ENCODE measurements at regions not wholly inside any gene's neighbourhood (a gene's known extent, or its start where the extent isn't known, plus 50 kb on each side); places are given as distances from the start of the nearest gene placed in this dataset.

- Histone ChIP-seq H3K9me3 (no peaks in the 10 kb centered on the region), H3K27ac (no peak overlapping the region), H3K4me3 (no peak overlapping the region), H3K36me3 (no peaks in the 10 kb centered on the region), H3K4me1 (no peaks in the 10 kb centered on the region), H3K27me3 (no peaks in the 10 kb centered on the region)
- WGBS, 2 donors (ENCODE audit: low coverage in 1 of 2), result 90 to 94% methylated on average over 2 of the region's 2 CpGs
- no peak for ATAC-seq
- TF ChIP-seq POLR2AphosphoS5 (IDR thresholded peaks at IDR 0.05) (no peak), POLR2A (IDR thresholded peaks at IDR 0.05) (no peak), CTCF (IDR thresholded peaks at IDR 0.05) (no peak), EP300 (IDR thresholded peaks at IDR 0.05) (no peak)
These were observed 451.5 kb downstream of the EPM2A start for GRCh38 chr6:145283856-145284255.

GRCh38 chr6:145286916-145287315, 448.4 kb downstream of the EPM2A start:
- Histone ChIP-seq H3K9me3 (peaks cover 0 to 12% (median 0%) of the 10 kb centered on the region in 3 donors), H3K36me3 (no peaks in the 10 kb centered on the region), H3K4me3 (no peak overlapping the region), H3K27ac (no peak overlapping the region), H3K4me1 (no peaks in the 10 kb centered on the region), H3K27me3 (no peaks in the 10 kb centered on the region)
- TF ChIP-seq POLR2AphosphoS5 (IDR thresholded peaks at IDR 0.05) (no peak), CTCF (IDR thresholded peaks at IDR 0.05) (no peak), EP300 (IDR thresholded peaks at IDR 0.05) (no peak), POLR2A (IDR thresholded peaks at IDR 0.05) (no peak)
- ATAC-seq, result no peak
- 67 to 80% methylated on average over 1 of the region's 1 CpG for WGBS, 2 donors (ENCODE audit: low coverage in 1 of 2)

- Histone ChIP-seq H3K36me3 (no peaks in the 10 kb centered on the region), H3K27ac (no peak overlapping the region), H3K4me1 (no peaks in the 10 kb centered on the region), H3K9me3 (peaks cover 0 to 12% (median 0%) of the 10 kb centered on the region in 3 donors), H3K4me3 (no peak overlapping the region), H3K27me3 (no peaks in the 10 kb centered on the region)
- WGBS, 2 donors (ENCODE audit: low coverage in 1 of 2), result 86 to 96% methylated on average over 1 to 3 of the region's 3 CpGs
- TF ChIP-seq POLR2A (IDR thresholded peaks at IDR 0.05) (no peak), EP300 (IDR thresholded peaks at IDR 0.05) (no peak), CTCF (IDR thresholded peaks at IDR 0.05) (no peak), POLR2AphosphoS5 (IDR thresholded peaks at IDR 0.05) (no peak)
- no peak for ATAC-seq
These were observed 445.7 kb downstream of the EPM2A start for GRCh38 chr6:145289573-145289972.

GRCh38 chr6:145290122-145290521, 445.2 kb downstream of the EPM2A start:
- Histone ChIP-seq H3K36me3 (no peaks in the 10 kb centered on the region), H3K4me3 (no peak overlapping the region), H3K4me1 (no peaks in the 10 kb centered on the region), H3K27ac (no peak overlapping the region), H3K9me3 (peaks cover 0 to 12% (median 0%) of the 10 kb centered on the region in 3 donors), H3K27me3 (no peaks in the 10 kb centered on the region)
- ATAC-seq, result no peak
- WGBS, 2 donors (ENCODE audit: low coverage in 1 of 2), result 100% methylated on average over 2 of the region's 2 CpGs
- TF ChIP-seq EP300 (IDR thresholded peaks at IDR 0.05) (no peak), CTCF (IDR thresholded peaks at IDR 0.05) (no peak), POLR2A (IDR thresholded peaks at IDR 0.05) (no peak), POLR2AphosphoS5 (IDR thresholded peaks at IDR 0.05) (no peak)

GRCh38 chr6:145292066-145292465, 443.3 kb downstream of the EPM2A start:
- no peak overlapping the region for H3K27ac ChIP-seq
- 78% methylated on average over 2 of the region's 2 CpGs; no CpG with 5 or more reads in 1 of the 2 donors for WGBS, 2 donors (ENCODE audit: low coverage in 1 of 2)
- H3K27me3 ChIP-seq, result no peaks in the 10 kb centered on the region
- H3K9me3 ChIP-seq, result peaks cover 0 to 12% (median 0%) of the 10 kb centered on the region in 3 donors
- no peaks in the 10 kb centered on the region for H3K36me3 ChIP-seq
- ATAC-seq, result no peak
- no peak for TF ChIP-seq POLR2AphosphoS5 (IDR thresholded peaks at IDR 0.05)
- H3K4me3 ChIP-seq, result no peak overlapping the region
- H3K4me1 ChIP-seq, result no peaks in the 10 kb centered on the region

Data from gastroesophageal sphincter (tissue), 4 donors.